ENCODE measurements at regions not wholly inside any gene's neighbourhood (a gene's known extent, or its start where the extent isn't known, plus 50 kb on each side); places are given as distances from the start of the nearest gene placed in this dataset.

DNA sequence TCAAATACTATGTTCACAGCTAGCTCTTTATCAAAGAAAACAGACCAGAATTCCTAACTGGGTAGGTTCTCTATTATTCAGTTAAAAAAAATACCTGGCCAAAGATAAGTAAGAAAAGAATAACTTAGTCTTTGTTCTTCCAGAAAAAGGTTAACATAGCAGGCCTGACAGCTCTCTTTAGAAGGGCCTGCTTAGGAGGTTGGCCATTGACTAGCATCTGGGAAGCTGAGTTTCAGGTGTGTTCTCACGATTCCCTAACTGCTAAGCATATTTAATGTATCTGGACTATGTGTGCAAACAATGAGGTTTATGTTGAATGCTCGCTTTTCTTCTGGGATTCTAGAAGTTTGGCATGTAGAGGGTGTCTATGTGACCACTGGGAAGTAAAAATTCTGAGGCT, 618.9 kb downstream of the HACE1 start:
- no peak for DNase-seq (ENCODE audit: low spot score)
- TF ChIP-seq JUND (IDR thresholded peaks at IDR 0.05) (no peak), HNF4G (IDR thresholded peaks at IDR 0.05) (no peak), SP1 (IDR thresholded peaks at IDR 0.05) (no peak), HNF4A (conservative IDR thresholded peaks at IDR 0.05) (no peak), ATF3 (IDR thresholded peaks at IDR 0.05) (no peak), FOXA2 (IDR thresholded peaks at IDR 0.05) (no peak), YY1 (IDR thresholded peaks at IDR 0.05) (no peak), EGR1 (IDR thresholded peaks at IDR 0.05; ENCODE audit: low read depth in 2 of 2) (no peak), RAD21 (IDR thresholded peaks at IDR 0.05) (no peak)
- TF ChIP-seq, protein P1, sequence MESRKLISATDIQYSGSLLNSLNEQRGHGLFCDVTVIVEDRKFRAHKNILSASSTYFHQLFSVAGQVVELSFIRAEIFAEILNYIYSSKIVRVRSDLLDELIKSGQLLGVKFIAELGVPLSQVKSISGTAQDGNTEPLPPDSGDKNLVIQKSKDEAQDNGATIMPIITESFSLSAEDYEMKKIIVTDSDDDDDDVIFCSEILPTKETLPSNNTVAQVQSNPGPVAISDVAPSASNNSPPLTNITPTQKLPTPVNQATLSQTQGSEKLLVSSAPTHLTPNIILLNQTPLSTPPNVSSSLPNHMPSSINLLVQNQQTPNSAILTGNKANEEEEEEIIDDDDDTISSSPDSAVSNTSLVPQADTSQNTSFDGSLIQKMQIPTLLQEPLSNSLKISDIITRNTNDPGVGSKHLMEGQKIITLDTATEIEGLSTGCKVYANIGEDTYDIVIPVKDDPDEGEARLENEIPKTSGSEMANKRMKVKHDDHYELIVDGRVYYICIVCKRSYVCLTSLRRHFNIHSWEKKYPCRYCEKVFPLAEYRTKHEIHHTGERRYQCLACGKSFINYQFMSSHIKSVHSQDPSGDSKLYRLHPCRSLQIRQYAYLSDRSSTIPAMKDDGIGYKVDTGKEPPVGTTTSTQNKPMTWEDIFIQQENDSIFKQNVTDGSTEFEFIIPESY (IDR thresholded peaks at IDR 0.05), result no peak
- TF ChIP-seq, protein P2, sequence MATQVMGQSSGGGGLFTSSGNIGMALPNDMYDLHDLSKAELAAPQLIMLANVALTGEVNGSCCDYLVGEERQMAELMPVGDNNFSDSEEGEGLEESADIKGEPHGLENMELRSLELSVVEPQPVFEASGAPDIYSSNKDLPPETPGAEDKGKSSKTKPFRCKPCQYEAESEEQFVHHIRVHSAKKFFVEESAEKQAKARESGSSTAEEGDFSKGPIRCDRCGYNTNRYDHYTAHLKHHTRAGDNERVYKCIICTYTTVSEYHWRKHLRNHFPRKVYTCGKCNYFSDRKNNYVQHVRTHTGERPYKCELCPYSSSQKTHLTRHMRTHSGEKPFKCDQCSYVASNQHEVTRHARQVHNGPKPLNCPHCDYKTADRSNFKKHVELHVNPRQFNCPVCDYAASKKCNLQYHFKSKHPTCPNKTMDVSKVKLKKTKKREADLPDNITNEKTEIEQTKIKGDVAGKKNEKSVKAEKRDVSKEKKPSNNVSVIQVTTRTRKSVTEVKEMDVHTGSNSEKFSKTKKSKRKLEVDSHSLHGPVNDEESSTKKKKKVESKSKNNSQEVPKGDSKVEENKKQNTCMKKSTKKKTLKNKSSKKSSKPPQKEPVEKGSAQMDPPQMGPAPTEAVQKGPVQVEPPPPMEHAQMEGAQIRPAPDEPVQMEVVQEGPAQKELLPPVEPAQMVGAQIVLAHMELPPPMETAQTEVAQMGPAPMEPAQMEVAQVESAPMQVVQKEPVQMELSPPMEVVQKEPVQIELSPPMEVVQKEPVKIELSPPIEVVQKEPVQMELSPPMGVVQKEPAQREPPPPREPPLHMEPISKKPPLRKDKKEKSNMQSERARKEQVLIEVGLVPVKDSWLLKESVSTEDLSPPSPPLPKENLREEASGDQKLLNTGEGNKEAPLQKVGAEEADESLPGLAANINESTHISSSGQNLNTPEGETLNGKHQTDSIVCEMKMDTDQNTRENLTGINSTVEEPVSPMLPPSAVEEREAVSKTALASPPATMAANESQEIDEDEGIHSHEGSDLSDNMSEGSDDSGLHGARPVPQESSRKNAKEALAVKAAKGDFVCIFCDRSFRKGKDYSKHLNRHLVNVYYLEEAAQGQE (IDR thresholded peaks at IDR 0.05), result no peak
- TF ChIP-seq, protein P3, sequence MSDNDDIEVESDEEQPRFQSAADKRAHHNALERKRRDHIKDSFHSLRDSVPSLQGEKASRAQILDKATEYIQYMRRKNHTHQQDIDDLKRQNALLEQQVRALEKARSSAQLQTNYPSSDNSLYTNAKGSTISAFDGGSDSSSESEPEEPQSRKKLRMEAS (IDR thresholded peaks at IDR 0.05), result no peak
- H3K27me3 ChIP-seq (ENCODE audit: control insufficient read depth in 4 of 4, insufficient read depth in 4 of 4, low read length in 3 of 4), result no peaks in the 10 kb centered on the region
- no peak overlapping the region for H3K4me3 ChIP-seq (ENCODE audit: low read depth in 1 of 3, low read length in 3 of 3)
- H3K9ac ChIP-seq (ENCODE audit: low read depth in 1 of 2, low read length in 2 of 2), result no peak overlapping the region
- H3K27ac ChIP-seq (ENCODE audit: low read depth in 1 of 2, low read length in 2 of 2), result no peak overlapping the region
- no peaks in the 10 kb centered on the region for H3K4me1 ChIP-seq (ENCODE audit: control insufficient read depth in 4 of 4, insufficient read depth in 4 of 4, low read length in 3 of 4)
- H3K9me3 ChIP-seq (ENCODE audit: control insufficient read depth in 4 of 4, low read length in 3 of 4), result no peaks in the 10 kb centered on the region
- no peaks in the 10 kb centered on the region for H3K36me3 ChIP-seq (ENCODE audit: control insufficient read depth in 4 of 4, insufficient read depth in 3 of 4, low read depth in 1 of 4, low read length in 3 of 4)
- WGBS, result 76% methylated on average over 2 of the region's 2 CpGs

GRCh38 chr6:104239971-104240370, 619.7 kb downstream of the HACE1 start:
- no peak for TF ChIP-seq RXRA (IDR thresholded peaks at IDR 0.05)
- no peak for TF ChIP-seq ATF3 (IDR thresholded peaks at IDR 0.05)
- no peak for TF ChIP-seq GABPA (IDR thresholded peaks at IDR 0.05 in 1 of 2, conservative IDR thresholded peaks at IDR 0.05 in 1 of 2)
- TF ChIP-seq, protein P2 (IDR thresholded peaks at IDR 0.05), result no peak
- no peak for TF ChIP-seq RAD21 (IDR thresholded peaks at IDR 0.05)
- TF ChIP-seq, protein P4, sequence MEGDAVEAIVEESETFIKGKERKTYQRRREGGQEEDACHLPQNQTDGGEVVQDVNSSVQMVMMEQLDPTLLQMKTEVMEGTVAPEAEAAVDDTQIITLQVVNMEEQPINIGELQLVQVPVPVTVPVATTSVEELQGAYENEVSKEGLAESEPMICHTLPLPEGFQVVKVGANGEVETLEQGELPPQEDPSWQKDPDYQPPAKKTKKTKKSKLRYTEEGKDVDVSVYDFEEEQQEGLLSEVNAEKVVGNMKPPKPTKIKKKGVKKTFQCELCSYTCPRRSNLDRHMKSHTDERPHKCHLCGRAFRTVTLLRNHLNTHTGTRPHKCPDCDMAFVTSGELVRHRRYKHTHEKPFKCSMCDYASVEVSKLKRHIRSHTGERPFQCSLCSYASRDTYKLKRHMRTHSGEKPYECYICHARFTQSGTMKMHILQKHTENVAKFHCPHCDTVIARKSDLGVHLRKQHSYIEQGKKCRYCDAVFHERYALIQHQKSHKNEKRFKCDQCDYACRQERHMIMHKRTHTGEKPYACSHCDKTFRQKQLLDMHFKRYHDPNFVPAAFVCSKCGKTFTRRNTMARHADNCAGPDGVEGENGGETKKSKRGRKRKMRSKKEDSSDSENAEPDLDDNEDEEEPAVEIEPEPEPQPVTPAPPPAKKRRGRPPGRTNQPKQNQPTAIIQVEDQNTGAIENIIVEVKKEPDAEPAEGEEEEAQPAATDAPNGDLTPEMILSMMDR (IDR thresholded peaks at IDR 0.05; ENCODE audit: low read depth, low read length, missing input control), result no peak
- TF ChIP-seq, protein P3 (IDR thresholded peaks at IDR 0.05), result no peak
- TF ChIP-seq HNF4G (IDR thresholded peaks at IDR 0.05), result no peak
- TF ChIP-seq TAF1 (conservative IDR thresholded peaks at IDR 0.05), result no peak
- H3K4me3 ChIP-seq (ENCODE audit: low read depth in 1 of 3, low read length in 3 of 3), result no peak overlapping the region
- H3K27me3 ChIP-seq (ENCODE audit: control insufficient read depth in 4 of 4, insufficient read depth in 4 of 4, low read length in 3 of 4), result no peaks in the 10 kb centered on the region
- H3K4me1 ChIP-seq (ENCODE audit: control insufficient read depth in 4 of 4, insufficient read depth in 4 of 4, low read length in 3 of 4), result no peaks in the 10 kb centered on the region
- no peaks in the 10 kb centered on the region for H3K36me3 ChIP-seq (ENCODE audit: control insufficient read depth in 4 of 4, insufficient read depth in 3 of 4, low read depth in 1 of 4, low read length in 3 of 4)
- no peak overlapping the region for H3K27ac ChIP-seq (ENCODE audit: low read depth in 1 of 2, low read length in 2 of 2)
- no peak overlapping the region for H3K9ac ChIP-seq (ENCODE audit: low read depth in 1 of 2, low read length in 2 of 2)
- WGBS, result 84% methylated on average over 5 of the region's 5 CpGs
- DNase-seq (ENCODE audit: low spot score), result no peak
- H3K9me3 ChIP-seq (ENCODE audit: control insufficient read depth in 4 of 4, low read length in 3 of 4), result no peaks in the 10 kb centered on the region

Measured in liver (tissue), 8 donors.